GM18511 (cell line): ENCODE measurements at regions not wholly inside any gene's neighbourhood (a gene's known extent, or its start where the extent isn't known, plus 50 kb on each side); places are given as distances from the start of the nearest gene placed in this dataset.

ENCODE experiments used
- ATAC-seq: cut with Tn5 transposase; IDR thresholded peaks from one replicate; pipeline ENCODE4 v1.9.1; 2021; ENCODE audit warnings: mild to moderate bottlenecking, moderate library complexity; ENCODE audit not compliant: unreplicated experiment

- ATAC-seq: no peak
Observed at GRCh38 chr2:6381326-6381725, 484.4 kb downstream of the CMPK2 start.

- ATAC-seq: no peak
Observed at GRCh38 chr2:6384341-6384740, 481.4 kb downstream of the CMPK2 start.

- no peak for ATAC-seq
Observed at GRCh38 chr2:6392354-6392753, 473.4 kb downstream of the CMPK2 start.

- no peak for ATAC-seq
Observed at GRCh38 chr2:6392966-6393365, 472.7 kb downstream of the CMPK2 start.

GRCh38 chr2:6393819-6394218 lies 471.9 kb downstream of the CMPK2 start:
- no peak for ATAC-seq

GRCh38 chr2:6394276-6394675 lies 471.4 kb downstream of the CMPK2 start:
- no peak for ATAC-seq

GRCh38 chr2:6398421-6398820 lies 467.3 kb downstream of the CMPK2 start:
- ATAC-seq: no peak

- ATAC-seq: no peak
Observed at GRCh38 chr2:6401301-6401700, 464.4 kb downstream of the CMPK2 start.

GRCh38 chr2:6408057-6408456 lies 457.6 kb downstream of the CMPK2 start:
- ATAC-seq: no peak

- ATAC-seq: no peak
Observed at GRCh38 chr2:6410313-6410712, 455.4 kb downstream of the CMPK2 start.

- ATAC-seq: no peak
Observed at GRCh38 chr2:6412533-6413091, 453.1 kb downstream of the CMPK2 start.

GRCh38 chr2:6417050-6417449 lies 448.7 kb downstream of the CMPK2 start:
- no peak for ATAC-seq

- ATAC-seq: no peak
Observed at GRCh38 chr2:6418291-6418690, 447.4 kb downstream of the CMPK2 start.

- ATAC-seq: no peak
Observed at GRCh38 chr2:6421138-6421730, 444.5 kb downstream of the CMPK2 start.

GRCh38 chr2:6421888-6422287 lies 443.8 kb downstream of the CMPK2 start:
- no peak for ATAC-seq

- no peak for ATAC-seq
Observed at GRCh38 chr2:6423157-6423556, 442.6 kb downstream of the CMPK2 start.

GRCh38 chr2:6423944-6424343 lies 441.8 kb downstream of the CMPK2 start:
- no peak for ATAC-seq

- ATAC-seq: no peak
Observed at GRCh38 chr2:6425032-6425431, 440.7 kb downstream of the CMPK2 start.

- no peak for ATAC-seq
Observed at GRCh38 chr2:6429210-6429986, 436.3 kb downstream of the CMPK2 start.

GRCh38 chr2:6434438-6434837 lies 431.3 kb downstream of the CMPK2 start:
- ATAC-seq: no peak

GRCh38 chr2:6441800-6442199 lies 423.9 kb downstream of the CMPK2 start:
- no peak for ATAC-seq

- ATAC-seq: no peak
Observed at GRCh38 chr2:6442252-6442985, 423.3 kb downstream of the CMPK2 start.
